IMR-90 (cell line): ENCODE measurements at regions not wholly inside any gene's neighbourhood (a gene's known extent, or its start where the extent isn't known, plus 50 kb on each side); places are given as distances from the start of the nearest gene placed in this dataset.

Source experiments
- BHLHE40 ChIP-seq: fragments of 150-350 bp; IDR thresholded peaks from 2 replicates; pipeline ENCODE4 v1.6.1; 2016; ENCODE audit warnings: mild to moderate bottlenecking, low read depth, low read length
- CEBPB ChIP-seq: IDR thresholded peaks from 2 replicates; pipeline ENCODE4 v1.6.1; 2012; ENCODE audit warnings: low read depth, low read length, improper control_type of control experiment
- CHD1 ChIP-seq: IDR thresholded peaks from 2 replicates; pipeline ENCODE4 v1.6.1; 2012; ENCODE audit warnings: low read depth, low read length, improper control_type of control experiment
- MAFK ChIP-seq: IDR thresholded peaks from 2 replicates; pipeline ENCODE4 v1.6.1; 2012; ENCODE audit warnings: low read depth, low read length, improper control_type of control experiment
- MXI1 ChIP-seq: IDR thresholded peaks from 2 replicates; pipeline ENCODE4 v1.6.1; 2012; ENCODE audit warnings: low read depth, mild to moderate bottlenecking, low read length, moderate library complexity, borderline replicate concordance
- NFE2L2 ChIP-seq: fragments of 150-350 bp; IDR thresholded peaks from 2 replicates; pipeline ENCODE4 v1.6.1; 2016; ENCODE audit warnings: low read depth, mild to moderate bottlenecking, low read length
- POLR2A ChIP-seq: IDR thresholded peaks from 2 replicates; pipeline ENCODE4 v1.6.1; 2012; ENCODE audit warnings: mild to moderate bottlenecking, low read depth, low read length
- RAD21 ChIP-seq: IDR thresholded peaks from 2 replicates; pipeline ENCODE4 v1.6.1; 2012; ENCODE audit warnings: low read length, improper control_type of control experiment
- SMC3 ChIP-seq: fragments of 150-350 bp; IDR thresholded peaks from 2 replicates; pipeline ENCODE4 v1.6.1; 2016; ENCODE audit warnings: low read depth, mild to moderate bottlenecking, antibody characterized with exemption, low read length, moderate library complexity
- TF ChIP-seq, protein P1 (sequence below): conservative IDR thresholded peaks from 2 replicates; pipeline ENCODE4 v1.5.1; 2012; ENCODE audit warnings: mild to moderate bottlenecking, low read depth, low read length, improper control_type of control experiment
- TF ChIP-seq, protein P2 (sequence below): fragments of 150-350 bp; IDR thresholded peaks from 2 replicates; pipeline ENCODE4 v1.6.1; 2017; ENCODE audit warnings: mild to moderate bottlenecking, antibody characterized with exemption, low read length, low read depth

- no peak for TF ChIP-seq NFE2L2
- TF ChIP-seq, protein P1, sequence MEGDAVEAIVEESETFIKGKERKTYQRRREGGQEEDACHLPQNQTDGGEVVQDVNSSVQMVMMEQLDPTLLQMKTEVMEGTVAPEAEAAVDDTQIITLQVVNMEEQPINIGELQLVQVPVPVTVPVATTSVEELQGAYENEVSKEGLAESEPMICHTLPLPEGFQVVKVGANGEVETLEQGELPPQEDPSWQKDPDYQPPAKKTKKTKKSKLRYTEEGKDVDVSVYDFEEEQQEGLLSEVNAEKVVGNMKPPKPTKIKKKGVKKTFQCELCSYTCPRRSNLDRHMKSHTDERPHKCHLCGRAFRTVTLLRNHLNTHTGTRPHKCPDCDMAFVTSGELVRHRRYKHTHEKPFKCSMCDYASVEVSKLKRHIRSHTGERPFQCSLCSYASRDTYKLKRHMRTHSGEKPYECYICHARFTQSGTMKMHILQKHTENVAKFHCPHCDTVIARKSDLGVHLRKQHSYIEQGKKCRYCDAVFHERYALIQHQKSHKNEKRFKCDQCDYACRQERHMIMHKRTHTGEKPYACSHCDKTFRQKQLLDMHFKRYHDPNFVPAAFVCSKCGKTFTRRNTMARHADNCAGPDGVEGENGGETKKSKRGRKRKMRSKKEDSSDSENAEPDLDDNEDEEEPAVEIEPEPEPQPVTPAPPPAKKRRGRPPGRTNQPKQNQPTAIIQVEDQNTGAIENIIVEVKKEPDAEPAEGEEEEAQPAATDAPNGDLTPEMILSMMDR: no peak
- TF ChIP-seq POLR2A: no peak
- TF ChIP-seq CEBPB: no peak
- no peak for TF ChIP-seq BHLHE40
- TF ChIP-seq CHD1: no peak
- no peak for TF ChIP-seq RAD21
- TF ChIP-seq, protein P2, sequence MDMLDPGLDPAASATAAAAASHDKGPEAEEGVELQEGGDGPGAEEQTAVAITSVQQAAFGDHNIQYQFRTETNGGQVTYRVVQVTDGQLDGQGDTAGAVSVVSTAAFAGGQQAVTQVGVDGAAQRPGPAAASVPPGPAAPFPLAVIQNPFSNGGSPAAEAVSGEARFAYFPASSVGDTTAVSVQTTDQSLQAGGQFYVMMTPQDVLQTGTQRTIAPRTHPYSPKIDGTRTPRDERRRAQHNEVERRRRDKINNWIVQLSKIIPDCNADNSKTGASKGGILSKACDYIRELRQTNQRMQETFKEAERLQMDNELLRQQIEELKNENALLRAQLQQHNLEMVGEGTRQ: no peak
- TF ChIP-seq MXI1: no peak
- TF ChIP-seq SMC3: no peak
- TF ChIP-seq MAFK: no peak
Measured at GRCh38 chr12:104889735-104890134, 68.4 kb downstream of the SLC41A2 start.
